ENCODE measurements at regions not wholly inside any gene's neighbourhood (a gene's known extent, or its start where the extent isn't known, plus 50 kb on each side); places are given as distances from the start of the nearest gene placed in this dataset.
"Not testable (repeated sequence)": the region's sequence is repeated elsewhere in the genome, so short reads cannot be mapped to it uniquely, and the experiment has no call there.

GRCh38 chr17:77629284-77629683, 329.2 kb upstream of the TNRC6C start:
- TF ChIP-seq CTCF, POLR2AphosphoS5 (IDR thresholded peaks at IDR 0.05): not testable (repeated sequence)

All from upper lobe of left lung (tissue), 4 donors.